HG03095 (cell line): ENCODE measurements at regions not wholly inside any gene's neighbourhood (a gene's known extent, or its start where the extent isn't known, plus 50 kb on each side); places are given as distances from the start of the nearest gene placed in this dataset.

Experiments
- ATAC-seq: cut with Tn5 transposase; IDR thresholded peaks from one replicate; pipeline ENCODE4 v1.9.1; 2021; ENCODE audit warnings: moderate library complexity; ENCODE audit not compliant: unreplicated experiment

- no peak for ATAC-seq
Observed at GRCh38 chr9:89926691-89927220, 321.9 kb downstream of the GADD45G start.

- no peak for ATAC-seq
Observed at GRCh38 chr9:89928106-89928505, 323.3 kb downstream of the GADD45G start.

- no peak for ATAC-seq
Observed at GRCh38 chr9:89928521-89929275, 323.9 kb downstream of the GADD45G start.

- no peak for ATAC-seq
Observed at GRCh38 chr9:89929315-89929672, 324.5 kb downstream of the GADD45G start.

GRCh38 chr9:89929673-89930480 lies 325.1 kb downstream of the GADD45G start:
- no peak for ATAC-seq

- no peak for ATAC-seq
Observed at GRCh38 chr9:89933578-89933977, 328.8 kb downstream of the GADD45G start.

- ATAC-seq = no peak
Observed at GRCh38 chr9:89935115-89935514, 330.3 kb downstream of the GADD45G start.

GRCh38 chr9:89935801-89936200 lies 331.0 kb downstream of the GADD45G start:
- ATAC-seq = no peak

- ATAC-seq = no peak
Observed at GRCh38 chr9:89937051-89937450, 332.2 kb downstream of the GADD45G start.

GRCh38 chr9:89939181-89939580 lies 334.4 kb downstream of the GADD45G start:
- no peak for ATAC-seq

GRCh38 chr9:89939626-89940292 lies 334.9 kb downstream of the GADD45G start:
- no peak for ATAC-seq

- ATAC-seq = no peak
Observed at GRCh38 chr9:89940625-89941024, 335.8 kb downstream of the GADD45G start.

- ATAC-seq = no peak
Observed at GRCh38 chr9:89941875-89942274, 337.1 kb downstream of the GADD45G start.

- no peak for ATAC-seq
Observed at GRCh38 chr9:89942643-89943042, 337.8 kb downstream of the GADD45G start.

GRCh38 chr9:89943309-89943708 lies 338.5 kb downstream of the GADD45G start:
- ATAC-seq = no peak

GRCh38 chr9:89943728-89944127 lies 338.9 kb downstream of the GADD45G start:
- ATAC-seq = no peak

- ATAC-seq = no peak
Observed at GRCh38 chr9:89945133-89945532, 340.3 kb downstream of the GADD45G start.

GRCh38 chr9:89946741-89947140 lies 341.9 kb downstream of the GADD45G start:
- ATAC-seq = no peak

GRCh38 chr9:89949111-89949510 lies 344.3 kb downstream of the GADD45G start:
- ATAC-seq = no peak

GRCh38 chr9:89951675-89952074 lies 346.9 kb downstream of the GADD45G start:
- no peak for ATAC-seq

GRCh38 chr9:89952401-89952800 lies 347.6 kb downstream of the GADD45G start:
- no peak for ATAC-seq
